Vagina (tissue), 2 donors: ENCODE measurements at regions not wholly inside any gene's neighbourhood (a gene's known extent, or its start where the extent isn't known, plus 50 kb on each side); places are given as distances from the start of the nearest gene placed in this dataset.

Experiments used
- DNase-seq, 2 donors: peaks; one replicate each; pipeline ENCODE4 v3.0.0-alpha.2; 2017; ENCODE audit errors: extremely low spot score in 2 of 2
- H3K27ac ChIP-seq: fragments of 200-600 bp; sonication (generic); one replicate; pipeline ENCODE4 v1.5.1; 2019
- H3K27me3 ChIP-seq: fragments of 200-600 bp; sonication (generic); one replicate; pipeline ENCODE4 v1.5.1; 2019
- H3K36me3 ChIP-seq, 2 donors: fragments of 200-600 bp; sonication (generic); one replicate each; pipeline ENCODE4 v1.5.1; 2017 to 2019
- H3K4me1 ChIP-seq: fragments of 200-600 bp; sonication (generic); one replicate; pipeline ENCODE4 v1.5.1; 2019
- H3K4me3 ChIP-seq, 2 donors: fragments of 200-600 bp; sonication (generic); 1 replicate in 1 of 2; 2 replicates in 1 of 2; pipeline ENCODE4 v1.5.1; 2016 to 2019
- H3K9me3 ChIP-seq: fragments of 200-600 bp; sonication (generic); one replicate; pipeline ENCODE4 v1.5.1; 2019
- CTCF ChIP-seq, 3 experiments: fragments of 450-650 bp in 2 of 3; fragments of 200-600 bp in 1 of 3; sonication (generic) in 1 of 3; IDR thresholded peaks; one replicate each; pipeline ENCODE4 v1.5.1; 2017 to 2019; ENCODE audit warnings: antibody characterized with exemption in 3 of 3, mild to moderate bottlenecking in 2 of 3, moderate library complexity in 2 of 3
- POLR2A ChIP-seq, 2 donors: fragments of 450-650 bp; IDR thresholded peaks; one replicate each; pipeline ENCODE4 v1.6.1; 2017; ENCODE audit warnings: antibody characterized with exemption in 2 of 2, mild to moderate bottlenecking in 2 of 2, moderate library complexity in 2 of 2
- POLR2AphosphoS5 ChIP-seq, 2 donors: sonication (generic); formaldehyde crosslinking; IDR thresholded peaks; one replicate each; pipeline ENCODE4 v1.9.0; 2017; ENCODE audit warnings: antibody characterized with exemption in 2 of 2, mild to moderate bottlenecking in 2 of 2, low read depth in 1 of 2; ENCODE audit not compliant: insufficient read depth in 1 of 2
- intact Hi-C: fragments of 100-400 bp; cut with DNase I; formaldehyde crosslinking; loops from one replicate; pipeline ENCODE4 v1.15.1; 2023

GRCh38 chrX:147626605-147627004, 285.1 kb upstream of the FMR1 start:
- TF ChIP-seq POLR2AphosphoS5 (IDR thresholded peaks at IDR 0.05; ENCODE audit: insufficient read depth in 1 of 2, low read depth in 1 of 2) (no peak), POLR2A (IDR thresholded peaks at IDR 0.05) (no peak), CTCF (IDR thresholded peaks at IDR 0.05) (no peak)
- intact Hi-C loops: no loop called here
- Histone ChIP-seq H3K9me3 (no peaks in the 10 kb centered on the region), H3K4me3 (no peak overlapping the region), H3K27me3 (no peaks in the 10 kb centered on the region), H3K4me1 (no peaks in the 10 kb centered on the region), H3K27ac (no peak overlapping the region), H3K36me3 (no peaks in the 10 kb centered on the region)
- DNase-seq: no peak

GRCh38 chrX:147635186-147635585, 276.5 kb upstream of the FMR1 start:
- Histone ChIP-seq H3K4me1 (no peaks in the 10 kb centered on the region), H3K36me3 (no peaks in the 10 kb centered on the region)
- intact Hi-C loops: no loop called here

GRCh38 chrX:147637190-147637589, 274.5 kb upstream of the FMR1 start:
- no peak for TF ChIP-seq POLR2A (IDR thresholded peaks at IDR 0.05)
- TF ChIP-seq CTCF (IDR thresholded peaks at IDR 0.05): no peak
- no peak for TF ChIP-seq POLR2AphosphoS5 (IDR thresholded peaks at IDR 0.05; ENCODE audit: insufficient read depth in 1 of 2, low read depth in 1 of 2)
- Histone ChIP-seq H3K27me3 (no peaks in the 10 kb centered on the region), H3K9me3 (no peaks in the 10 kb centered on the region), H3K36me3 (no peaks in the 10 kb centered on the region), H3K27ac (no peak overlapping the region), H3K4me1 (no peaks in the 10 kb centered on the region), H3K4me3 (no peak overlapping the region)
- DNase-seq: no peak
- intact Hi-C loops: no loop called here

More at GRCh38 chrX:147635186-147635585, 276.5 kb upstream of the FMR1 start:
- no peak overlapping the region for H3K4me3 ChIP-seq
- no peaks in the 10 kb centered on the region for H3K9me3 ChIP-seq
- no peaks in the 10 kb centered on the region for H3K27me3 ChIP-seq
- DNase-seq: no peak
- H3K27ac ChIP-seq: no peak overlapping the region
- no peak for TF ChIP-seq POLR2AphosphoS5 (IDR thresholded peaks at IDR 0.05; ENCODE audit: insufficient read depth in 1 of 2, low read depth in 1 of 2)
- no peak for TF ChIP-seq POLR2A (IDR thresholded peaks at IDR 0.05)
- TF ChIP-seq CTCF (IDR thresholded peaks at IDR 0.05): no peak

- H3K9me3 ChIP-seq: no peaks in the 10 kb centered on the region
- H3K27ac ChIP-seq: no peak overlapping the region
- intact Hi-C loops: no loop called here
- DNase-seq: no peak
- no peaks in the 10 kb centered on the region for H3K4me1 ChIP-seq
- no peaks in the 10 kb centered on the region for H3K27me3 ChIP-seq
- no peaks in the 10 kb centered on the region for H3K36me3 ChIP-seq
- H3K4me3 ChIP-seq: no peak overlapping the region
- TF ChIP-seq CTCF (IDR thresholded peaks at IDR 0.05) (no peak), POLR2AphosphoS5 (IDR thresholded peaks at IDR 0.05; ENCODE audit: insufficient read depth in 1 of 2, low read depth in 1 of 2) (no peak), POLR2A (IDR thresholded peaks at IDR 0.05) (no peak)
Measured at GRCh38 chrX:147646949-147647723, 264.6 kb upstream of the FMR1 start.

- Histone ChIP-seq H3K4me3 (no peak overlapping the region), H3K27me3 (no peaks in the 10 kb centered on the region), H3K4me1 (no peaks in the 10 kb centered on the region), H3K36me3 (no peaks in the 10 kb centered on the region), H3K27ac (no peak overlapping the region), H3K9me3 (no peaks in the 10 kb centered on the region)
- intact Hi-C loops: no loop called here
- DNase-seq: no peak
- TF ChIP-seq CTCF (IDR thresholded peaks at IDR 0.05): no peak
- no peak for TF ChIP-seq POLR2AphosphoS5 (IDR thresholded peaks at IDR 0.05; ENCODE audit: insufficient read depth in 1 of 2, low read depth in 1 of 2)
- TF ChIP-seq POLR2A (IDR thresholded peaks at IDR 0.05): no peak
Measured at GRCh38 chrX:147675819-147676218, 235.9 kb upstream of the FMR1 start.
